GM18517 (cell line): ENCODE measurements at regions not wholly inside any gene's neighbourhood (a gene's known extent, or its start where the extent isn't known, plus 50 kb on each side); places are given as distances from the start of the nearest gene placed in this dataset.
"Not testable (repeated sequence)": the region's sequence is repeated elsewhere in the genome, so short reads cannot be mapped to it uniquely, and the experiment has no call there.

Experiments used
- ATAC-seq: cut with Tn5 transposase; IDR thresholded peaks from one replicate; pipeline ENCODE4 v1.9.1; 2021; ENCODE audit warnings: mild to moderate bottlenecking, moderate library complexity; ENCODE audit not compliant: unreplicated experiment

DNA sequence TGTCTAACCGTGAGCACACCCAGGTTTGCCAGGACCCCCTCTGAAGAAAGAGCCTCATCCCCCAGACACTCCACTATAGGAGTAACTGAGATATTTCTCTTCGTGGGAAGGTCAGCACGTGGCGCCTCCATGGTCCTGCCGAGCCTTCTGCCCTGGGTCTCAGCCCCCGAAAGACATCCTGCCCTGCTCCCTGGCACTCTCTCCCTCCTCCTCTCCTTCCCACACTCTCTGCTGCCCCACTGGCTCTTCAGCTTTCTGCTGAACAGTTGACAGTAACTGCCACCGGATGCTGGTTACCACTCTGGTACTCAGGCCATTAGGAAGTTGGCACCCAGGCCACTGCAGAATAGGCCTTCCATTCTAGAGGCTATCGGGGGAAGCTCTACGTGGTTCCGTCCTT is 185.2 kb downstream of the UACA start:
- ATAC-seq: no peak

DNA sequence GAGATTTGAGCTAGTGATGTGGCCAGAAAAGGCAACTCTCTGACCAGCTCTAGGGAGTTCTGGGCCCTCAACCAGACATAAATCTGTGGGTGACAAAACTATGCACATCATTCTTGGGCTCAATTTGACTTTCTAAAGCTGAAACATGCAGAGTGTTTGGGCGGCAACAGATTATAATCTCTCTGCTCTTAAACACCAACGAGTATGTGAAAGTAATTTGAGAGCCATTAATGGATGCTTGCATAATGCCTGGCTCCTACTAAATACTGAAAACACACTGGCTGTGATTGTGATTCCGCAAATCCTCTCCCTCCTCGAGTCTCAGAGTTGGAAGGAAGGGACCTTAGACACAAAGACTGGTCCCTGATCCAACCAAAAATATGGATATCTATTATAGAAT is 186.7 kb downstream of the UACA start:
- ATAC-seq: no peak

DNA sequence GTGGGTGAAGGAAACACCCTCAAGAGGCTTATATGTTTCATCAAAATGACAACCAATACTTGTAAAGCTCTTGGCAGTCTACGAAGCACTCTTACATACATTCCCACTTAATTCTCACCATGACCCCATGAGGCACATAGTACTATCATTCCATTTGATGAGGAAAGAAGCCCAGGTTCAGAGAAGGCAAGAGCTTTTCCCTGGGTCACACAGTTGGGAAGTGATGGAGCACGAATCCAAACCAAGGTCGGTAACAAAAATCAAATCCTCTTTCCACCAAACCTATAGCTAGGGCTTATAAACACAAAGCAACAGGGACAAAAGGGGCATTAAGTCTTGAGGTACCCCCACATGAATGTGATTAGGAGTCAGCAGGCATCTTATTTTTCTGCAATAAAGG is 187.1 kb downstream of the UACA start:
- ATAC-seq: no peak

DNA sequence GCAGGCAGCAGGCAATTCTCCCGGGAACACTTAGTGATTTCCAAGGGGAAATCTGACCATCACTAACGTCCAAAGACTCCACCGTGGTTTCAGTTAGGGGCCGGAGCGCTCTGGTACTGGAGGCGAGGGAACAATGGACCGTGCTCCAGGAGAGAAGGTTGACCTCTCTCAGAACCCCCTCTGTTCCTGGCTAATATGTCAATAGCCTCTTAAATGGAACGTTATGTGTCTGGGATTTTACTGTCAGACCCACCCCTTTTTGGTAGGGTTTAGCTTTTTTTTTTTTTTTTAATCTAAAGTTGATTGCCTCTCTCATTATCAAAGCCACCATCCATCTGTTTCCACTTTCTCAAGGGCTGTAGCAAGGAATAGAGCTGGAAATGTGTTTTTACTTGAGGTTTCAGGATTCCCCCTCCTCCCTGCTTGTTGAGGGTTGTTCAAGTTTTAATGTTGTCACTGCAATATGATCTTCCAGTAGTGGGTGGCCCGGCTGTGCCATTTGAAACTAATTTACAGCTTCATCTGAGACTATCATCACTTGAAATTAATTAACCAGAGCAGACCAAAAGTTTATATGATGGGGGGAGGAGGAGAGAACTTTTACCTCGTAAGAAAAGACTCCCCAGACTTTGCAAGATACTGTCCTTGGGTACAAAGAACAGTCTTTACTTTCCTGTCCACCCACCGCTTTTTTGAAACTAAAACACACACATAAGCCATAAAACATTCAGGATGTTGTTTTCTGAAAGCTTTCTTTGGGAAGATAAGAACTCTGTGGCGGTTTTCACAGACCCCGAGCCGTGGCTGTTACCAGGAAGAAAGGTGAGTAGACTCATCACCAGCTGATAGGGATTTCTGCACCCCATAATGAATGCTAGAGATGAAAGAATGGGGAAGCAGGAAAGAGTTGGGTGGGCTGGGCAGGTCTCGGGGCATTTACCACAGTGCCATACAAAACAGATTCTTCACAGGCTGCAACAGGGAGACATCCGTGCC is 187.8 kb downstream of the UACA start:
- no peak for ATAC-seq

DNA sequence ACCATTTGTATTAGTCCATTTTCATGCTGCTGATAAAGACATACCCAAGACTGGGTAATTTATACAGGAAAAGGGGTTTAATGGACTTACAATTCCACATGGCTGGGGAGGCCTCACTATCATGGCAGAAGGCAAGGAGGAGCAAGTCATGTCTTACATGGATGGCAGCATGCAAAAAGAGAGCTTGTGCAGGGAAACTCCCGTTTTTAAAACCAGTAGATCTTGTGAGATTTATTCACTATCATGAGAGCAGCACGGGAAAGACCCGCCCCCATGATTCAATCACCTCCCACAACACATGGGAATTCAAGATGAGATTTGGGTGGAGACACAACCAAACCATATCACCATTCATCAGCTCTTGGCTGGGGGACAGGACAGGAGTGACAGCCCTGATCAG is 189.0 kb downstream of the UACA start:
- not testable (repeated sequence) for ATAC-seq

DNA sequence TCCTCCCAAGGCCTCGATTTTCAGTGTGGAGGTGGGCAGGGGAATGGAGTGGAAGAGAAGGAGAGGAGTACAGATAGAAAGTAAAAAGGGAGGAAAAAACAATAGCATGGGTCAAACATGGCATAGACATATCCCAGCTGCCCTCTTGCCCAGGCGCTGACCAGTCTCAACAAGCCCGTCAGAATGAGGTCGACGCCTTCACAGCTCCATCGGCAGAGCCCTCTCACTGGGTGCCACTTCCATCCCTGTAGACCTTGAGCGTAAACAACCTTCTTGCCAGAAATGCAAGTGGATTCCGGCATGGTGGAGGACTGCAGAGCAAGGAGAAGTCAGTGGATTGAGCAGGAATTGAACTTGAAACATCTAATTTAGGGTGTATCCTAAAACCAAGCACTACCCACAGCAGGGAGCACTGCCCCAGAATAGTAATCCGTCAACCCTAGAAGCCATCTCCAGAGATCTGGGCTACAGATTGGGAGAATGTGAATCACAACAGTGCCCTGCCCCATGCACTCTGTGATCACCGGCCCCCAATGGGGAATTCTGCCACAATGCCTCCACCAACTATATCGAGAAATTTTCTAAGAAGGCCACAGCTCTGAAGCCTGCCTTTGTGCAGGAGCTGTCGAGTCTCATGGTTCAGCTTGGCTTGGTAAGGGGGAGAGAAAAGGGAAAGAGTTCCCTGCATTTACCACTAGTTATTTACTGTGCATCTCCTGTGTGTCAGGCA is 190.1 kb downstream of the UACA start:
- no peak for ATAC-seq

DNA sequence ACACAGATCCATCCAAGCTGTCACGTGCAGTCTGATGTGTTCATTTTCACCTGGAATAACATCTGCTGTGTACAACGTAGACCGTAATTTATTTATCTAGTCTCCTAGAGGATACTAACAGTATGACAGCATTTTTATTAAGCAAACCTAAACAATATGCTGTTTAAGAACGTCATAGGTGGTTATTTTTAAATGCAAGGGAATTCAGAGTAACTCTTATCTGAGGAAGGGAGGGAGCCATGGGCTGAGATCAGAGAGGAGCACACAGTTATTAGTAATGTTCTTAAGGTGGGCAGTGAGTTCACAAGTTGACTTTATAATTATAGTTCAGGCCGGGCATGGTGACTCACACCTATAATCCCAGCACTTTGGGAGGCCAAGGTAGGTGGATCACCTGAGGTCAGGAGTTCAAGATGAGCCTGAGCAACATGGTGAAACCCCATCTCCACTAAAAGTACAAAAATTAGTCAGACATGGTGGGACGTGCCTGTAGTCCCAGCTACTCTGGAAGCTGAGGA is 193.6 kb downstream of the UACA start:
- no peak for ATAC-seq

DNA sequence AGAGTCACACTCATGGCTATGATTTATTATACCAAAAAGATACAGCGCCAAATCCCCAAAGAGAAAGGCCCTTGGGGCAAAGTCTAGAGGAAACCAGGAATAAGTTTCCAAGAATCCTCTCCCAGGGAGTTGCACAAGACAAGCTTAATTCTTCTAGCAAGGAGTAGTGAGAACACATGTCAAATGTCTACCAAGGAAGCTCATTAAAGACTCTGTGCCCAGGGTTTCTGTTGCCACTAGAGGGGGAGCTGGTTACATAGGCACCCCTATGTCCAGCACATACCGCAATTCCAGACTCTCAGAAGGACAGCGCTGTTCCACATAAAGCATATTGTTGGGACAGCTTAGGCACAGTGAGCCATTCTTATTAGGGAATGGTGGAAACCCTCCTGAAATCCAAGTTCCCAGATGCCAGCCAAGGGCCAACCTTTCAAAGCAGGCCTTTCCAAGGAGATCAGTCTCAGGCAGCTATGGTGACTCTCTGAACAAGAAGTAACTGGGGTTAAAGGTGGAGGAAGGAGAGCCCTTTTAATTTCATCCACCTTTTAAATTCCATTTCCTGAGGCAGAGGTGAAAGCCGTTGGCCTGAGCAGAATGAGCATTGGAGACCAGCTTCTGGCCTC is 194.2 kb downstream of the UACA start:
- ATAC-seq: no peak

DNA sequence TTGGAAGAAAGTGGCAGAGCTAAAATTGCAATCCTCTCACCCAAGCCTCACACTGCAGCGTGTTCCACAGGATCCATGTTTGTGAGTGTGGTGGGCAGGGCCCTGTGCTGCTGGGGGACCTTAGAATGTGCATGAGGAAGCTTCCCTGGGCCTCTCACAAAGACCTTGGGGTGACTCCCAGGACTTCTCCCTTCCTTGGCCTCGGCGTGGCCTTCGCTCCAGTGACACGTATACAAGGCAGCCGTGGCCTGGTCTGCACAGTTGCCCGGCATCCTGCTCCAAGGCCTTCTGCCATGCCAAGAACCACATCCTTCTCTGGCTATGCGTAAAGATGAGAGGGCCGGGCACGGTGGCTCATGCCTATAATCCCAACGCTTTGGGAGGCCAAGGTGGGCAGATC is 196.4 kb downstream of the UACA start:
- ATAC-seq: no peak

DNA sequence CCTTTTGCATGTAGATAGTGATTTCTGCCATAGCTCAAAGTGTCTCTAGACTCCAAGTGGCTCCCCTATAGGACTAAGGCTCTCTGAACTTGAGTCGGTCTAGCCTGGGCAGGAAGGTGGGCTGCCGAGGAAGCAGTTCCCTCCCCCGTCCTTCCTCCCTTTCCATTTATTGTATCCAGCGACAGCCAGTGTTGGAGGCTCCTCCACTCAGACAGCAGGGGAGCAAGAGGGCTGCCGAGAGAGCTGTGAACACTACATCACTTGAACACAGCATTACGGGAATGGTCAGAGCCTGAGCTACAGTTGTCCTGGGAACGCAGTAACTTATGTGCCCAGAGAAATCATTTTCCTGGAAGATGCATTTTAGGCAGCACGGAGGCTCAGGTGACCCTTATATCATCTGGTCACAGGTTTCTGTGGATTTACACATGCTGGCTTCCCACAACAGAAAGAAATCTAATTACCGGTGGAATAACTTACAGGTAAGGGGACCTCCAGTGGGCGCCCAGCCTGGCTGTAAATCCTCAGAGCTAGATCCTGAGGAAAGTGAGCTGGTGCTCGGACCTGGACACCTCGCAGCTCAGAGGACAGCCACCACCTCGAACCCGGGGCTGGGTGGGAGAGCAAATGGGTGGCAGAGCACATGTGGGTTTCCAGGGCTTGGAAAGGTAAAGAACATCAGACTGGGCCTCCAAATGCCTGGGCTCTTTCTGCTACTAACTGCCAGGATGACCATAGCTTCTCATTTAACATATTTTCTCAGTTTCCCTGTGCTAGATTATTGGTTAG is 197.1 kb downstream of the UACA start:
- no peak for ATAC-seq

DNA sequence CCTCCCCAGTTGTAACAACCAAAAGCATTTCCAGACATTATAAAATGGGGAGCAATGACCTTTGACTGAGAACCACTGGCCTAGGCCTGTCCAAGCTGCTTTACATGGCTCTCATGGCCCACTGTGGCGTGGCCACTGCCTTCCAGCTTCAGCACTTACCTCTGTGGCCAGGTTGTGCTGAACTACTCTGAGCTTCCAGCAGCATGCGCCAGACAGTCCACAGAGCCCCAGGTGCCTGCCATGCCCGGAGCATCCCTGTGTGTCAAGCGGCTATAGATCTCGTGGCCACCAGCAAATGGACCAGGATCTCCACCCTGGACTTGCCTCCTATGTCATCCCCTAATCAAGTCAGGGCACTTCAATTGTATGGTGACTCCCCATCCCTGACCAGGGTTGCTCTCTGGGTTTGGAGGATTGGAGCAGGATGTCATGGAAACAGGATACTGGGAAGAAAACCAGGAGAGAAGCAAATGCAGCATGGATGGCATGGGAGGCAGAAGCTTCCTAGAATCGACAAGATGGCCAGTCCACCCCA is 199.7 kb downstream of the UACA start:
- no peak for ATAC-seq

DNA sequence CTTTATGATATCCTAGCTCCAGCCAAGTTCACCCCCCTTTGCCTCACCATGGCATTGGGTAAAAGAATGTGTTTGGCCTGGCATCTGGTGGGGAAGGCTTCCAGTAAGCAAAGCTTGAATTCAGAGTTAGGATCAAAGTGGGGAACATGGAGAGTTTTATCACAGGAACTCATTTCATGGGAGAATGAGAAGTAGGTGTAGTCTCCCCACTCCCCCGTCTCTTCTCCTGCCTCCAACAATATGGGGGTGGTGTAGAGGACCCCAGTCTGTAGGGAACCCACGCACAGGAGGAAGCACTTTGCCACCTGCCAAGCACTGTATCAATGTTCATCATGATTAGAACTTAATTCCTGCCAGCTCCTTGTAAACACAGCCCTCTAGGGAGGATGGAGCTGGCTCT is 200.5 kb downstream of the UACA start:
- ATAC-seq: no peak

DNA sequence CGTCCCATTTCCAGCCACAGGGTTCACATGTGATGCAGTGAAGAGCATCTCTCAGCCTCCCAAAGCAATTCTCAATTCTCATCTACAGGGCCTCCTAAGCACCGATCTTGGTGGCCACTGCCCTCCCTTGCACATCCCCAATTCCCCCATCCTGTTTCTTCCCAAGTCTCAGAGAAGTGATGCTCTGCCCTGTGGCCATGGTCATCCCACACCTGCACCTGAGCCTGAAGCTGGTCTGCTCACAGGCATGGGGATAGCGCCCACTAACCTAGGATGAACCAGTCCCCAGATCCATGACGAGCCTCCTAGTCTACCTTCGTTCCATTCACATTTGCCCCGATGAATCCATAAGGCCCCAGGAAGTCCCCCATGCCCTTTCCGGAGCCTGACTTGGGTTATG is 201.5 kb downstream of the UACA start:
- no peak for ATAC-seq

DNA sequence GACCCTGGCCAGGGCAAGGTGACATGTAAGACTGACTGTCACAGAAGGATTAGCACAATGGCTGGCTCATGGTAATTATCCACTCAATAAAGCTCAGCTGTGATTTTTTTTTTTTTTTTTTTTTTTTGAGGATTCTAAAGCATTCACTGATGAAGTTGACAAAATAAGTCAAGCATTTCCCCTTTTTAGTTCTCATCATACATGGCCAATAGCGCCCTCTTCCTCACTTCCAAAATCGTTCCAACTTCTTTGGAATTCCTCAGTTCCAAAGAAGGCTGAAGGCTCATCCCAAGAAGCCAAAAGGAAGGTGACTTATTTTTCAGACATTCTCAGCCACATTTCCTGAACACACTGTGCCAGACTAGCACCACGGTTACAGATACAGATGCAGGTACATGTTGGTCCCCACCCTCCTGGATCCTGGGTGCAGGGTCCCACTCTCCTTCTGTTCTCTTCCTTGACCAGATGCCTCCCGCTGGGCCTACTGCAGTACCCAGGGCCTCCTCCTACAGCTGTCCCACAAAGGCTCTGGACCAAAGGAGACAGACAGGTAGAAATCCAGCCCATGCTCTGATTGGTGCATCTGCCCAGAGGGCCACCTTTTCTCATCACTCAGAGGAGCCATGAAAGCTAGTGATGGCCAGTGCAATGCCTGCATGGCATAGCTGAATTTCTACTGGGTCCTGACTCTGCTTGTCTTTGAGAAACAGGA is 202.6 kb downstream of the UACA start:
- no peak for ATAC-seq

DNA sequence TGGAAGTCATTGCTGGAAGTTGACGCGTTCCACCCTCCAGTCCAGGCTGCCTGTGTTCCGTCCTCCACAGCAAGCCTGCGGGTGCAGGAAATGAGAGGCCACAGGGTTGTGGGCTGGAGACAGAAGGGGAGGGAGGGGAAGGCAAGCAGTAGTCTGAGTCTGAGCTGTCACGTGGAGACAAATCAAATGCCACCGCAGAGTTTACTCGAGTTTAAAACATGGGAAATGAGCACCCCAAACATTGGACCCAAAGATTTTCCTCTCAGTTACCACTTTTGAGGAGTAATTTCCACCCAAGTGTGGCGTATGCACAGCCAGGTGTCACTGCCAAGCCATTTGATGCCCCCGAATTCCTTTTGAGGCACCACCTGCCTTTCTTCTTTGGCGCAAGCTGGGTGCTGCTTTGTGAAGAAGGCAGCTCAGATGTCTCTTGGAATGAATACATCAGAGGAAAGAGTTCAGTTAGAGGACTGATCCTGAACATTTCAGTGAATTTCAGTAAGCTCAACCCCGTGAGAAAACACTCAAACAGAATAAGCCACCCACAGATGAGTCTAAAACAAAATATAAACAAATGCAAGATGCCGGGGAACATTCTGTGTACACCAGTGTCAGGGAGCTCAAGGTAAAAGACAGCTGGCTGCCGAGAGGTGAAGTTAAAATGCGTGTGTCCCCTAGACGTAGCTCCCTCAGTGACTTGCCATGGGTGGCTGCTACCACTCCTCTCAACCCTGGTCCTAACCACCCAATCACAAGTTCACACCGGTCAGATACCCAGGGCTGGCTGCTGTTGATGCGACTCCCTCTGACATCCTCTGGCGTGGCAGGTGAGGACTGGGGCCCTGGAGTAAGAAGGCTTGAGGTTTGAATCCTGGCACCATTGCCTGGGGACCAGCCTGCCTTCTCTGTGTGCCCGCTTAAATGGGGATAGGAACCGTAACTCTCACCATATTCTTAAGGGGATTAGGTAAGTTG is 203.8 kb downstream of the UACA start:
- no peak for ATAC-seq

DNA sequence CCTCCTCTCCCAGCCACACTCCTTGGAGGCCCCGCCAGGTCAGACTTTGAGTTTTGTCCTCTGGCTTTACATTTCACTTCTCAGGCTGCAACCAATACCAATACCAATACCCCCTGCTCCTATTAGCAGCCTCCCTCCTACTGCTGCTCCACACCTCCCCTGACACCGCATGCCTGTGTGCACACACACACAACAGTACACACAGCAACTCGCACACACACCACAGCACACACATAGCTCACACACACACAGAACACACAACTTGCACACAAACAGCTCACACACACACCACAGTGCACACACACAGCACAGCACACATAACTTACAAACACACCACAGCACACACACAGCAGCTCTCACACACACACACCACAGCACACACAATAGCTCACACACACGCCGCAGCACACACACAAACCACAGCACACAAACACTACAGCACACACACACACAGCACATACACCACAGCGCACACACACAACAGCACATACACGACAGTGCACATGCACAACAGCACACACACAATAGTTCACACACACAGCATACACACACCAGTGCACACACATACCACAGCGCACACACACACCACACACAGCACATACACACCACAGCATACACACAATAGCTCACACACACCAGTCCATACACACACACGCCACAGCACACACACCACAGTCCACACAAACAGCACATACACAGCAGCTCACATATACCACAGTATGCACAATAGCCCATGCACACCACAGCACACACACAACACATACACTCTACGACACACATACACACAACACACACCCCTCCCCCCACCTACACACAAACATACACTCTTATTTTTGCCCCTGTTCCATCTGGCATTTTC is 204.7 kb downstream of the UACA start:
- ATAC-seq: no peak

DNA sequence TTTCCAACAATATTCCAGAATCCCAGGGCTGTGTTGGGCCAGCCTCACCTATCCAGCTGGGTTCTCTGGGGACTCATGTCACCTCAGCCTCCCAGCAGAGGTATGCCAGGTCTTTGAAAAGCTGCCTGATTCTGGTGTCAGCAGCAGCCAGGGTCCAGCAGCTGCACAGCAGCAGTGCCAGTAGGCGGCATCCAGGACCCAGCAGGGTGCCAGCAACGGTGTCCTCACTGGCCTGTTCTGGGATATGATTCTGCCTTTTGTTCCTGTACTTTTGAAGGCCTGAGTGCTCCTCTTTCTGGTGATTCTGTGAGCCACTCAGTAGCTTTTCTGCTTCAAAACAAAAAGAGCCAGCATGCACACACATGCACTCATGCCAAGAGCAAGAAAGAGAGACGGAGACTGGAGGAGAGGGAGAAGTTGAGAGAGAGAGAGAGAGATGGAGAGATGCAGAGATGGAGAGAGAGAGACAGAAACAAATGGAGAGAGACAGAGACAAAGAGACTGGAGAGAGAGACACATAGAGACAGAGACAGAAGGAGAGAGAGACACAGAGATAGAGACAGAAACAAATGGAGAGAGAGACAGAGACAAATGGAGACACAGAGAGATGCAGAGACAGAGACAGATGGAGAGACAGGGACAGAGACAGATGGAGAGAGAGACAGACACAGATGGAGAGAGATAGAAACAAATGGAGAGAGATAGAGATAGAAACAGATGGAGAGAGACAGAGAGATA is 205.7 kb downstream of the UACA start:
- ATAC-seq: no peak
